ENCODE measurements at regions not wholly inside any gene's neighbourhood (a gene's known extent, or its start where the extent isn't known, plus 50 kb on each side); places are given as distances from the start of the nearest gene placed in this dataset.

DNA sequence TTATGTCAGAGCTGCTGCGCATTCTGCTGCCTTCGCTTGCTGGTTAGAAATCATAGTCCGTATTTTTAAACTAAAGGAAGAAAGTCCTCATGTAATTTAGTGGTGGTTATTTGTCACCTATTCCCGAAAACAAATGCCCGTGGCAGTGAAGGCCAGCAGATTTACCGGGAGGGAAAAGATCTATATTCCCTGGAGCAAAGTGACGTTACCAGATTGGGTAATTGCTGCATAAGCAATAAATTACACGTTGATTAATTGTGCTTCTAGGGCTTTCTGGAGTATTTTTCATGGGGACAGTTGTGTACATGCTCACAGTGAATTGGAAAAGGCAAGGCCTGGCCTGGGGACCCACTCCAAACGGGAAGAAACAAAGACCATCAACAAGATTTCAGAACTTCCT lies 298.7 kb downstream of the NPHP4 start:
- no peaks in the 10 kb centered on the region for H3K9me2 ChIP-seq (ENCODE audit: insufficient read depth)
- H3K9me3 ChIP-seq (ENCODE audit: control insufficient read depth in 1 of 2, insufficient read depth in 1 of 2, low read depth in 1 of 2, low read length in 2 of 2), result no peaks in the 10 kb centered on the region
- no peaks in the 10 kb centered on the region for H4K20me1 ChIP-seq (ENCODE audit: insufficient read depth)
- BruUV-seq (replicated peaks), result no TSS peak
- peaks cover 29% of the 10 kb centered on the region for H3K27me3 ChIP-seq (ENCODE audit: insufficient read depth, low read length)
- intact Hi-C loops (cut with micrococcal nuclease), result no loop called here
- no peak overlapping the region for H3K4me3 ChIP-seq (replicated peaks in 1 of 2; ENCODE audit: low read depth in 1 of 2, low read length in 2 of 2)
- POLR2A ChIA-PET, result no interaction called here
- no peak for TF ChIP-seq EZH2phosphoT487 (IDR thresholded peaks at IDR 0.05; ENCODE audit: borderline replicate concordance)
- no peak for TF ChIP-seq FOSL1 (IDR thresholded peaks at IDR 0.05; ENCODE audit: low read depth)
- no peak for TF ChIP-seq YY1 (IDR thresholded peaks at IDR 0.05; ENCODE audit: extremely low read depth, insufficient replicate concordance, low read depth, low read length)
- TF ChIP-seq RAD21 (IDR thresholded peaks at IDR 0.05; ENCODE audit: low read depth), result no peak
- no peak for TF ChIP-seq ZFX (IDR thresholded peaks at IDR 0.05)
- no peak for TF ChIP-seq JUND (IDR thresholded peaks at IDR 0.05)
- no peak for TF ChIP-seq POLR2AphosphoS5 (IDR thresholded peaks at IDR 0.05; ENCODE audit: low read depth, low read length)
- no peak for TF ChIP-seq TCF7L2 (IDR thresholded peaks at IDR 0.05; ENCODE audit: borderline replicate concordance, extremely low read depth, insufficient read depth, insufficient read length)
- TF ChIP-seq SRF (IDR thresholded peaks at IDR 0.05; ENCODE audit: low read depth), result no peak
- no peak for TF ChIP-seq POLR2A (IDR thresholded peaks at IDR 0.05; ENCODE audit: borderline replicate concordance, extremely low read depth, insufficient read depth, insufficient read length)
- TF ChIP-seq EZH2 (IDR thresholded peaks at IDR 0.05), result no peak
- TF ChIP-seq CBX3 (IDR thresholded peaks at IDR 0.05; ENCODE audit: low read depth), result no peak
- no peak for TF ChIP-seq SP1 (IDR thresholded peaks at IDR 0.05; ENCODE audit: low read depth)
- no peak for TF ChIP-seq SIN3A (IDR thresholded peaks at IDR 0.05; ENCODE audit: low read depth)
- TF ChIP-seq, protein P1, sequence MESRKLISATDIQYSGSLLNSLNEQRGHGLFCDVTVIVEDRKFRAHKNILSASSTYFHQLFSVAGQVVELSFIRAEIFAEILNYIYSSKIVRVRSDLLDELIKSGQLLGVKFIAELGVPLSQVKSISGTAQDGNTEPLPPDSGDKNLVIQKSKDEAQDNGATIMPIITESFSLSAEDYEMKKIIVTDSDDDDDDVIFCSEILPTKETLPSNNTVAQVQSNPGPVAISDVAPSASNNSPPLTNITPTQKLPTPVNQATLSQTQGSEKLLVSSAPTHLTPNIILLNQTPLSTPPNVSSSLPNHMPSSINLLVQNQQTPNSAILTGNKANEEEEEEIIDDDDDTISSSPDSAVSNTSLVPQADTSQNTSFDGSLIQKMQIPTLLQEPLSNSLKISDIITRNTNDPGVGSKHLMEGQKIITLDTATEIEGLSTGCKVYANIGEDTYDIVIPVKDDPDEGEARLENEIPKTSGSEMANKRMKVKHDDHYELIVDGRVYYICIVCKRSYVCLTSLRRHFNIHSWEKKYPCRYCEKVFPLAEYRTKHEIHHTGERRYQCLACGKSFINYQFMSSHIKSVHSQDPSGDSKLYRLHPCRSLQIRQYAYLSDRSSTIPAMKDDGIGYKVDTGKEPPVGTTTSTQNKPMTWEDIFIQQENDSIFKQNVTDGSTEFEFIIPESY (IDR thresholded peaks at IDR 0.05; ENCODE audit: extremely low read depth, insufficient replicate concordance, low read length), result no peak
- TF ChIP-seq ELF1 (IDR thresholded peaks at IDR 0.05; ENCODE audit: borderline replicate concordance, low read depth), result no peak
- TF ChIP-seq, protein P2, sequence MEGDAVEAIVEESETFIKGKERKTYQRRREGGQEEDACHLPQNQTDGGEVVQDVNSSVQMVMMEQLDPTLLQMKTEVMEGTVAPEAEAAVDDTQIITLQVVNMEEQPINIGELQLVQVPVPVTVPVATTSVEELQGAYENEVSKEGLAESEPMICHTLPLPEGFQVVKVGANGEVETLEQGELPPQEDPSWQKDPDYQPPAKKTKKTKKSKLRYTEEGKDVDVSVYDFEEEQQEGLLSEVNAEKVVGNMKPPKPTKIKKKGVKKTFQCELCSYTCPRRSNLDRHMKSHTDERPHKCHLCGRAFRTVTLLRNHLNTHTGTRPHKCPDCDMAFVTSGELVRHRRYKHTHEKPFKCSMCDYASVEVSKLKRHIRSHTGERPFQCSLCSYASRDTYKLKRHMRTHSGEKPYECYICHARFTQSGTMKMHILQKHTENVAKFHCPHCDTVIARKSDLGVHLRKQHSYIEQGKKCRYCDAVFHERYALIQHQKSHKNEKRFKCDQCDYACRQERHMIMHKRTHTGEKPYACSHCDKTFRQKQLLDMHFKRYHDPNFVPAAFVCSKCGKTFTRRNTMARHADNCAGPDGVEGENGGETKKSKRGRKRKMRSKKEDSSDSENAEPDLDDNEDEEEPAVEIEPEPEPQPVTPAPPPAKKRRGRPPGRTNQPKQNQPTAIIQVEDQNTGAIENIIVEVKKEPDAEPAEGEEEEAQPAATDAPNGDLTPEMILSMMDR (IDR thresholded peaks at IDR 0.05 in 2 of 3, conservative IDR thresholded peaks at IDR 0.05 in 1 of 3; ENCODE audit: borderline replicate concordance in 1 of 3, insufficient read depth in 1 of 3, low read depth in 2 of 3, low read length in 2 of 3), result no peak
- no peaks in the 10 kb centered on the region for H3K79me2 ChIP-seq (ENCODE audit: insufficient read depth, low read length)
- no peaks in the 10 kb centered on the region for H3K4me1 ChIP-seq (ENCODE audit: control insufficient read depth in 1 of 2, insufficient read depth in 2 of 2, low read length in 2 of 2)
- RAD21 ChIA-PET (ENCODE audit: low non-redundant PET in 1 of 2, low total read pairs in 2 of 2, uncharacterized antibody in 2 of 2, unreplicated experiment in 2 of 2), result no interaction called here
- no peak overlapping the region for H3K4me2 ChIP-seq (ENCODE audit: low read length)
- no peak overlapping the region for H3K27ac ChIP-seq (ENCODE audit: low read depth, low read length)
- DNase-seq (ENCODE audit: low read depth, low spot score) (no peak), ATAC-seq (no peak)
- H3K9ac ChIP-seq (ENCODE audit: low read length), result no peak overlapping the region
- CTCF ChIA-PET, result no interaction called here
- H3K36me3 ChIP-seq (ENCODE audit: control insufficient read depth in 1 of 2, insufficient read depth in 2 of 2, low read length in 2 of 2), result no peaks in the 10 kb centered on the region
- H2AFZ ChIP-seq (ENCODE audit: low read depth, low read length, poor library complexity, severe bottlenecking), result no peak overlapping the region

Data from HCT116 (cell line).